MM.1S (cell line): ENCODE measurements at regions not wholly inside any gene's neighbourhood (a gene's known extent, or its start where the extent isn't known, plus 50 kb on each side); places are given as distances from the start of the nearest gene placed in this dataset.

ENCODE experiments used
- DNase-seq: peaks from one replicate; pipeline ENCODE4 v3.0.0-alpha.2; 2015
- H2AFZ ChIP-seq: fragments of 300-600 bp; sonication (generic); 2 replicates; pipeline ENCODE4 v1.6.0; 2016; ENCODE audit warnings: antibody characterized with exemption, low read length
- H3F3A ChIP-seq: fragments of 300-600 bp; sonication (generic); 2 replicates; pipeline ENCODE4 v1.6.1; 2016; ENCODE audit warnings: mild to moderate bottlenecking, antibody characterized with exemption, low read length, moderate library complexity, mixed read lengths; ENCODE audit not compliant: insufficient read depth
- H3K27ac ChIP-seq: fragments of 300-600 bp; sonication (generic); 2 replicates; pipeline ENCODE4 v1.5.1; 2016; ENCODE audit warnings: mild to moderate bottlenecking, low read length
- H3K27me3 ChIP-seq: fragments of 300-600 bp; sonication (generic); replicated peaks from 2 replicates; pipeline ENCODE4 v1.6.0; 2016; ENCODE audit warnings: low read length; ENCODE audit not compliant: insufficient read depth
- H3K36me3 ChIP-seq: fragments of 300-600 bp; sonication (generic); replicated peaks from 2 replicates; pipeline ENCODE4 v1.6.1; 2016; ENCODE audit warnings: mild to moderate bottlenecking, low read length, mixed read lengths; ENCODE audit not compliant: insufficient read depth
- H3K4me1 ChIP-seq: fragments of 300-600 bp; sonication (generic); 2 replicates; pipeline ENCODE4 v1.6.1; 2016; ENCODE audit warnings: low read length, mixed read lengths
- H3K4me2 ChIP-seq: fragments of 300-600 bp; sonication (generic); 2 replicates; pipeline ENCODE4 v1.6.0; 2016; ENCODE audit warnings: low read depth, low read length
- H3K4me3 ChIP-seq: fragments of 300-600 bp; sonication (generic); 2 replicates; pipeline ENCODE4 v1.5.1; 2016; ENCODE audit warnings: low read length, mixed read lengths
- H3K79me2 ChIP-seq: fragments of 300-600 bp; sonication (generic); 2 replicates; pipeline ENCODE4 v1.6.1; 2016; ENCODE audit warnings: mixed run types, low read length, mixed read lengths
- H3K9ac ChIP-seq: fragments of 300-600 bp; sonication (generic); 2 replicates; pipeline ENCODE4 v1.6.1; 2016; ENCODE audit warnings: low read length, mixed read lengths
- H3K9me2 ChIP-seq: fragments of 300-600 bp; sonication (generic); replicated peaks from 2 replicates; pipeline ENCODE4 v1.6.1; 2016; ENCODE audit warnings: mild to moderate bottlenecking, low read length, mixed read lengths; ENCODE audit not compliant: insufficient read depth
- H3K9me3 ChIP-seq: fragments of 300-600 bp; sonication (generic); replicated peaks from 2 replicates; pipeline ENCODE4 v1.6.1; 2016; ENCODE audit warnings: mild to moderate bottlenecking, low read length, mixed read lengths; ENCODE audit not compliant: insufficient read depth
- H4K20me1 ChIP-seq: fragments of 300-600 bp; sonication (generic); 2 replicates; pipeline ENCODE4 v1.6.1; 2016; ENCODE audit warnings: mild to moderate bottlenecking, low read length, moderate library complexity, mixed read lengths; ENCODE audit not compliant: insufficient read depth
- CTCF ChIP-seq: fragments of 300-600 bp; sonication (generic); IDR thresholded peaks from 2 replicates; pipeline ENCODE4 v1.5.1; 2016; ENCODE audit warnings: antibody characterized with exemption, low read length, mixed read lengths
- EZH2 ChIP-seq: fragments of 300-600 bp; sonication (generic); optimal IDR thresholded peaks from 2 replicates; pipeline ENCODE3; 2017; ENCODE audit warnings: low read depth, mild to moderate bottlenecking, antibody characterized with exemption, low read length, mixed read lengths
- EZH2phosphoT487 ChIP-seq: fragments of 300-600 bp; sonication (generic); IDR thresholded peaks from 2 replicates; pipeline ENCODE4 v1.6.1; 2018; ENCODE audit warnings: antibody characterized with exemption, low read length

- no peak overlapping the region for H3K27ac ChIP-seq
- TF ChIP-seq CTCF (no peak), EZH2phosphoT487 (no peak)
- H3K27me3 ChIP-seq: no peaks in the 10 kb centered on the region
- H3K4me2 ChIP-seq: no peak overlapping the region
- H3K4me1 ChIP-seq: no peaks in the 10 kb centered on the region
- no peak overlapping the region for H3K9ac ChIP-seq
- H3K79me2 ChIP-seq: no peaks in the 10 kb centered on the region
- no peak overlapping the region for H3K4me3 ChIP-seq
- H3F3A ChIP-seq: no peaks in the 10 kb centered on the region
- no peaks in the 10 kb centered on the region for H3K36me3 ChIP-seq
- no peak for DNase-seq
- no peak overlapping the region for H2AFZ ChIP-seq
- no peaks in the 10 kb centered on the region for H4K20me1 ChIP-seq
- H3K9me3 ChIP-seq: no peaks in the 10 kb centered on the region
- no peaks in the 10 kb centered on the region for H3K9me2 ChIP-seq
Observed at GRCh38 chr1:234870020-234870981, 258.3 kb downstream of the TOMM20 start.

GRCh38 chr1:234869182-234870019 is 259.2 kb downstream of the TOMM20 start:
- TF ChIP-seq EZH2: no peak
- TF ChIP-seq CTCF: no peak
- TF ChIP-seq EZH2phosphoT487: no peak

GRCh38 chr1:234868296-234869147 is 258.5 kb upstream of the IRF2BP2 start:
- Histone ChIP-seq H4K20me1 (no peaks in the 10 kb centered on the region), H3K9ac (no peak overlapping the region), H3K4me1 (no peaks in the 10 kb centered on the region), H3K36me3 (no peaks in the 10 kb centered on the region), H2AFZ (no peak overlapping the region), H3F3A (no peaks in the 10 kb centered on the region), H3K9me2 (no peaks in the 10 kb centered on the region), H3K27me3 (no peaks in the 10 kb centered on the region), H3K79me2 (no peaks in the 10 kb centered on the region), H3K4me3 (no peak overlapping the region), H3K4me2 (no peak overlapping the region), H3K9me3 (no peaks in the 10 kb centered on the region), H3K27ac (no peak overlapping the region)
- DNase-seq: no peak
- TF ChIP-seq EZH2 (no peak), EZH2phosphoT487 (no peak), CTCF (no peak)

More at GRCh38 chr1:234869182-234870019, 259.2 kb downstream of the TOMM20 start:
- no peaks in the 10 kb centered on the region for H3K27me3 ChIP-seq
- H3K36me3 ChIP-seq: no peaks in the 10 kb centered on the region
- no peak overlapping the region for H3K4me3 ChIP-seq
- no peaks in the 10 kb centered on the region for H3K4me1 ChIP-seq
- no peaks in the 10 kb centered on the region for H3K79me2 ChIP-seq
- H2AFZ ChIP-seq: no peak overlapping the region
- DNase-seq: no peak
- no peak overlapping the region for H3K4me2 ChIP-seq
- no peaks in the 10 kb centered on the region for H3F3A ChIP-seq
- H3K9ac ChIP-seq: no peak overlapping the region
- H3K9me3 ChIP-seq: no peaks in the 10 kb centered on the region
- no peaks in the 10 kb centered on the region for H3K9me2 ChIP-seq
- H3K27ac ChIP-seq: no peak overlapping the region
- no peaks in the 10 kb centered on the region for H4K20me1 ChIP-seq
